Activated CD4-positive, alpha-beta T cell treated with anti-CD3 and anti-CD28 coated beads, Interleukin-2, amount 10 ng/mL, durations not matched to agents 24 days and 14 days (primary cell): ENCODE measurements at regions not wholly inside any gene's neighbourhood (a gene's known extent, or its start where the extent isn't known, plus 50 kb on each side); places are given as distances from the start of the nearest gene placed in this dataset.

Experiments used
- DNase-seq: peaks from one replicate; pipeline ENCODE4 v3.0.0; 2022
- H3K27ac Mint-ChIP-seq: one replicate; pipeline ENCODE4 v1.8.0; 2022; ENCODE audit warnings: mild to moderate bottlenecking, mixed read lengths
- H3K27me3 Mint-ChIP-seq: one replicate; pipeline ENCODE4 v1.8.0; 2022; ENCODE audit warnings: mixed read lengths
- H3K36me3 Mint-ChIP-seq: one replicate; pipeline ENCODE4 v1.8.0; 2022; ENCODE audit warnings: low read depth, mild to moderate bottlenecking, mixed read lengths
- H3K4me1 Mint-ChIP-seq: one replicate; pipeline ENCODE4 v1.8.0; 2021; ENCODE audit warnings: mixed read lengths
- H3K4me3 Mint-ChIP-seq: one replicate; pipeline ENCODE4 v1.8.0; 2022; ENCODE audit warnings: mild to moderate bottlenecking, moderate library complexity, mixed read lengths
- H3K9me3 Mint-ChIP-seq: one replicate; pipeline ENCODE4 v1.8.0; 2021; ENCODE audit warnings: mixed read lengths
- intact Hi-C: fragments of 100-400 bp; cut with micrococcal nuclease; formaldehyde crosslinking; loops from one replicate; pipeline ENCODE4 v1.15.1; 2023

DNA sequence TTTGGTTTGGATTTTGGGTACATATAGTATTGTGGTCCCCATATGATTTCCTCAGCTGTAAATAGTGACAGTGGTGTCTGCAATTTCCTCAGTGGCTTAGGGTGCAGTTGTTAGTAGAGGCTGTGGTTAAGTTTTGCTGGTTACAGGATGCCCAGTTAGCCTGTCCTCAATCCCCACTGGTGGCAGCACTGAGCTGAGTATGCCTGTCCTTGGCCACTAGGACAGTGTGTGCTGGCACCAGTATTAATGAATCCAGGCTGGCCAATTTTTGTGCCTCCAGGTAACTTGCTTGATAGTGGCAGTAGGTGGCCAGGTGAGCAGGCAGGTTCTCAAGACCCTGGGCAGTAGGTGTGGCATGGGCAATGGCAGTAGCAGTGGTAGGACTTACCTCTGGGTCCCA, 973.1 kb downstream of the TMEM182 start:
- peaks cover 12% of the 10 kb centered on the region for H3K9me3 Mint-ChIP-seq
- no peak overlapping the region for H3K27ac Mint-ChIP-seq
- no peaks in the 10 kb centered on the region for H3K36me3 Mint-ChIP-seq

DNA sequence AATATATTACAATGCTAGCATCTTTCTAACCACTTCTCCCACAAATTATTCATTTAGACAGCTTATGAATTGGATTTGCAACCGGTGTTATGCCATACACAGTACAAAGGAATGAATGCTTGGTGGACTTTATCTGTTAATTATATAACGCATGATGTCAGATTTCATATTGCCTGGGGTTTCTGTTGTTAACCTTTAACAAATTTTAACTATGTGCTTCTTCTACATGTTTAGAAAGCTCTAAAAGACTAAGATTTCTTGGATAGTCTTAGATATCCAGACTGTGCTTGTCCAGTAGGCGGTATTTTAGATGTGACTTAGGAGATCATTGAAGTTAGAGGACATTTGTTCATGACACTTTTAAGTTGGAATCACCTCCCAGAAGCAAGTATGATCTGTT, 976.3 kb downstream of the TMEM182 start:
- Mint-ChIP-seq H3K4me1 (no peaks in the 10 kb centered on the region), H3K36me3 (no peaks in the 10 kb centered on the region), H3K27ac (no peak overlapping the region), H3K9me3 (peaks cover 10% of the 10 kb centered on the region), H3K4me3 (no peak overlapping the region), H3K27me3 (no peaks in the 10 kb centered on the region)
- intact Hi-C loops: no loop called here
- DNase-seq: no peak

More for the DNA sequence above, 973.1 kb downstream of the TMEM182 start:
- no peak overlapping the region for H3K4me3 Mint-ChIP-seq
- no peaks in the 10 kb centered on the region for H3K27me3 Mint-ChIP-seq
- DNase-seq: no peak
- no peaks in the 10 kb centered on the region for H3K4me1 Mint-ChIP-seq
- intact Hi-C loops: no loop called here

DNA sequence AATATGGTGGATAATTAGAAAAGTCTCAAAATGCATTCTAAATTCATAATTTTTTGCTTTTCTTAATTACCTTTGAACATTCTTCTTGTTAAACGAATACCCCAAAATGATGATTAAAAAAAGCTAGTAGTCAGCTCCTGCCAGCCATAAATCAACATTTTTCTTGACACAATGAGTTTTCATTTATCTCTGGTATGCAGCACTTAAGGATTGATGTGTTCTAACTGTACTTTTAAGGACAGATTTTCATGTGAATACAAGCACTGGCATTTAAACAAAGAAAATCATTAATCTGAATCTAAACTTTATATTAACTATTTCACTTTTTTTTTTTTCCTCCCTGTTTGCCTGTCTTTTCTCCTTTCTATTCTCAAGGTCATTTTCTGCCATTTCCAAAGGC, 976.8 kb downstream of the TMEM182 start:
- Mint-ChIP-seq H3K36me3 (no peaks in the 10 kb centered on the region), H3K27me3 (no peaks in the 10 kb centered on the region), H3K9me3 (peaks cover 8% of the 10 kb centered on the region), H3K4me1 (no peaks in the 10 kb centered on the region), H3K27ac (no peak overlapping the region), H3K4me3 (no peak overlapping the region)
- no peak for DNase-seq
- intact Hi-C loops: no loop called here

DNA sequence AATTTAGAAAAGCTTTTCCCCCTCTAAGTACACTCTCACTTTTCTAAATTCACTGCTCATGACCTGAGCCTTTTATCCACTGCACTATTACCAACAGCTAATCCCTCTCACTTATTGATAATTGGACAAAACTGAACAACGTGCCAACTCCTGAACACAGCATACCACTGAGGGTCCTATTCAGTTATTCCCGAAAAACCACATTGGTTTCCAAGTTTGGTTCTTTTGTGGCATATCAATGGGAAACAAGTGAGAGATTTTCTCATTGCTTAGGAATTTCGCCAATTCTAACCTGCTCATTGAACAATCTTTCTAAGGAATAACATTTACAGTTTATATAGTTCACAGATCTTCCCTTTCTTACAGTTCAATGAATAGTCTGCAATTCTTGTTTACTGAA, 977.4 kb downstream of the TMEM182 start:
- intact Hi-C loops: no loop called here
- Mint-ChIP-seq H3K36me3 (no peaks in the 10 kb centered on the region), H3K9me3 (peaks cover 4% of the 10 kb centered on the region), H3K4me3 (no peak overlapping the region), H3K27ac (no peak overlapping the region), H3K4me1 (no peaks in the 10 kb centered on the region), H3K27me3 (no peaks in the 10 kb centered on the region)
- DNase-seq: no peak

DNA sequence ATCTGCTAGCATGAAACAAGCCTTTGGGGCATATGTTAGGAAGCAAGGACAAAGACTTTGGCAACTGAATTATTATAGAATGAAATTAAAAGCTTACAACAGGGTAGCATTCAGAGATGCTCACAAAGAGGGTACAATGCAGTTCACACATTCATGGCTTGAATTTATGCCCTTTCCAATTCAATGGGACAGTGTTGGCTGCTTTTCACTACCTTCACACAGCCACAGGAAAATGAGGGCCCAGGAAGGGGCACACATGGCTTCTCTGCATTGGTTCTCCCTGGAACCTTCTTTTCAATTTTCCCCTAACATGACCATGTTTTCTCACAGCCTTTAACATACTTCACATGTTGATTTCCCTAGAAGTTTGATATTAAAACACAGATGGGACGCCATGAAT, 978.1 kb downstream of the TMEM182 start:
- Mint-ChIP-seq H3K27ac (no peak overlapping the region), H3K27me3 (no peaks in the 10 kb centered on the region), H3K4me1 (no peaks in the 10 kb centered on the region), H3K9me3 (no peaks in the 10 kb centered on the region), H3K4me3 (no peak overlapping the region), H3K36me3 (no peaks in the 10 kb centered on the region)
- DNase-seq: no peak
- intact Hi-C loops: no loop called here

GRCh38 chr2:103740631-103741030, 978.8 kb downstream of the TMEM182 start:
- no peak for DNase-seq
- H3K36me3 Mint-ChIP-seq: no peaks in the 10 kb centered on the region
- intact Hi-C loops: no loop called here
- H3K27ac Mint-ChIP-seq: no peak overlapping the region
- no peaks in the 10 kb centered on the region for H3K4me1 Mint-ChIP-seq
- H3K27me3 Mint-ChIP-seq: no peaks in the 10 kb centered on the region
- H3K4me3 Mint-ChIP-seq: no peak overlapping the region
- H3K9me3 Mint-ChIP-seq: no peaks in the 10 kb centered on the region

- Mint-ChIP-seq H3K9me3 (no peaks in the 10 kb centered on the region), H3K4me1 (no peaks in the 10 kb centered on the region), H3K27ac (no peak overlapping the region), H3K4me3 (no peak overlapping the region), H3K27me3 (no peaks in the 10 kb centered on the region), H3K36me3 (no peaks in the 10 kb centered on the region)
- intact Hi-C loops: no loop called here
- no peak for DNase-seq
These were observed 981.4 kb downstream of the TMEM182 start for GRCh38 chr2:103743195-103743594.

DNA sequence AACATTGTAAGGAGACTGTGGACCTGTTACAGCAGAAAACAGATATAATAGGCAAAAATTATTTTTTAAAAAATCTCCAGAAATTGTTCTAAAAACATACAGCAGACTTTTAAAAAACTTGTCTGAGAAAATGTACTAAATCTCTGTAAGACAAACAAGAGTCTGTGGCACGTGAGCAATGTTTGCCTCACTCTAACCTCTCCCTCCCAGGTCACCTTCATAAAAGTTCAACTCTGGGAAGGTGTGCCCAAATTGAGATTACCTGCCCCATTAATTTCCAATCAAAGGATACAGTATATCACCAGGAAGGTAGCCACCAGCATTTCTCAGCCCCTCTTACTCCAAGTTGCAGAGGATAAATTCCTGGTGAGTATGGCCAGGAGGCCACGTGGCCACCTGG, 992.7 kb downstream of the TMEM182 start:
- DNase-seq: no peak
- Mint-ChIP-seq H3K9me3 (peaks cover 3% of the 10 kb centered on the region), H3K4me3 (no peak overlapping the region), H3K36me3 (no peaks in the 10 kb centered on the region), H3K27ac (no peak overlapping the region), H3K27me3 (no peaks in the 10 kb centered on the region), H3K4me1 (no peaks in the 10 kb centered on the region)
- intact Hi-C loops: no loop called here

DNA sequence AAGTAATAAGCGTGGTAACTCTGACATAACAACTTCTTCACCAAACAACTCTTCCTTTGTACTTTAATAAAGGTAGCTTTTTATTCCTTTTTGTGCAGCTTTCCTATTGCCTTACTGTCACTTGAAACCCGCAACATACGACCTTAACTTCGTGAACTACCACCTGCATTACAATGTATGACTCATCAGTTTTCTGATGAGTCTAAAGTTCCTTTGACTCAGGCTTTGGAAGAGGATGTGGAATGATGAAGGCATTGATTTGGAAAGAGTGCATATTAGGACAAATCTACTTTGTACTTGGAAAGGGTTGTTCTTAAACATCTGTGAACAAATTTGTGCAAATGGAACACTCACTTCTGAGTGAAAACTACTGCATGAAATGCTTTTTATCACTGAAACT, 1012.1 kb downstream of the TMEM182 start:
- Mint-ChIP-seq H3K27ac (no peak overlapping the region), H3K9me3 (peaks cover 3% of the 10 kb centered on the region), H3K36me3 (no peaks in the 10 kb centered on the region), H3K4me3 (no peak overlapping the region), H3K27me3 (no peaks in the 10 kb centered on the region), H3K4me1 (no peaks in the 10 kb centered on the region)
- DNase-seq: no peak
- intact Hi-C loops: no loop called here

GRCh38 chr2:103780088-103780702, 1018.4 kb downstream of the TMEM182 start:
- Mint-ChIP-seq H3K27me3 (no peaks in the 10 kb centered on the region), H3K4me3 (no peak overlapping the region), H3K4me1 (no peaks in the 10 kb centered on the region), H3K36me3 (no peaks in the 10 kb centered on the region), H3K9me3 (no peaks in the 10 kb centered on the region), H3K27ac (no peak overlapping the region)
- no peak for DNase-seq
- intact Hi-C loops: no loop called here

GRCh38 chr2:103781313-103781712, 1019.5 kb downstream of the TMEM182 start:
- Mint-ChIP-seq H3K9me3 (no peaks in the 10 kb centered on the region), H3K4me1 (no peaks in the 10 kb centered on the region), H3K27me3 (no peaks in the 10 kb centered on the region), H3K36me3 (no peaks in the 10 kb centered on the region), H3K27ac (no peak overlapping the region), H3K4me3 (no peak overlapping the region)
- no peak for DNase-seq
- intact Hi-C loops: no loop called here

DNA sequence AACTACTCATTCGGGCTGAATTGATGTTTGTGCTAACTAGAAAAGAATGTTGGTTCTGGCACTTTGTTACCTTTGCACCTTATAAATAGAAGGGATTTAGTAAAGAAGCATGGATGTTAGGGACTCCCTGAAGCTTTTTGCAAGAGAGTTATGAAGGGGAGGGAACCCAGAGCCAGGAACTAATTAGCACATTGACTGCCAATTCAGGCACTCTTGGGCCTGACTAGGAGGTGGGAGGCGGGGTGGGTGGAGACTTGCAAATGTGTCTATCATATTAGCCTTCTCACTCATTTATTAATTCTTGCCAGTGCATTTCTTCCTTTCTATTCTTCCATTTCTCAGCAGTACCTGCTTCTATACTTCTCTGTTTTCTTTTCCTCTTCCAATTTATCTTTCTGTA, 1022.4 kb downstream of the TMEM182 start:
- intact Hi-C loops: no loop called here
- no peak for DNase-seq
- Mint-ChIP-seq H3K9me3 (no peaks in the 10 kb centered on the region), H3K27me3 (no peaks in the 10 kb centered on the region), H3K4me1 (no peaks in the 10 kb centered on the region), H3K4me3 (no peak overlapping the region), H3K36me3 (no peaks in the 10 kb centered on the region), H3K27ac (no peak overlapping the region)

DNA sequence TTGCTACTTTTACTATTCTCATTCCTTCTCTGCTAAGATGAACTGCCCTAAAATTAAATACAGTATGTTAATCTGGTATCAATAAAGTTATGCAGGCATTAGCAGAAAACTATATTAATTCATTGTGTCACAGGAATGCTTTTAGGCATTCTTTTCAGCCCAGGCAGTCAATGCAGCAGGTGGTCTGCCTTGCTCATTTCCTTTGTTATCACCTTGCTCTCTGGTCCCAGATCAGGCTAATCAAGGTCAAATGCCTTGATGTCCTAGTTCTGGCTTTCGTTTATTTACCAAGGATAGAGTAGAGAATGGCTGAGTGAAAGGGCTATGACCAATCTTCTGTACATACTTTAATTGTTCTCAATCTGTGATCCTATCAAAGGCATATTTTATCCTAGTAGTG, 1023.6 kb downstream of the TMEM182 start:
- Mint-ChIP-seq H3K4me1 (no peaks in the 10 kb centered on the region), H3K27me3 (no peaks in the 10 kb centered on the region), H3K36me3 (no peaks in the 10 kb centered on the region), H3K9me3 (no peaks in the 10 kb centered on the region), H3K4me3 (no peak overlapping the region), H3K27ac (no peak overlapping the region)
- no peak for DNase-seq
- intact Hi-C loops: no loop called here

DNA sequence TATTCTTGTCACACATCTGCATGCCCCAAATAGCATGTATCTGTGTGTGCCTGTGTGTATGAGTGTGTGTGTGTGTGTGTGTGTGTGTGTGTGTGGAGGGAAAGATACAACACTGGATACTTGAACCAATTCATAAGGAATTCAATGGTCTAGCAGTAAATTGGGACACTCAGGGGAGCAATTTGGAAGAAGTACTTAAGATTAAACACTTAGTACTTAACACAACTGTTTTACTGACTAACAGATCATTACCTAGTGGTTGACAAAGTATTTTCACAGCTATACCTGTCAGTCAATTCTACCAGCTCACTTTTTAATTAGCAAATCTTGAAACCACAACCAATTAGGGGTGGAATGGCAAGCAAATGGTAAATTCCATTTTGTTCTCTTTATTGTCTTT, 1024.1 kb downstream of the TMEM182 start:
- Mint-ChIP-seq H3K27me3 (no peaks in the 10 kb centered on the region), H3K4me1 (no peaks in the 10 kb centered on the region), H3K36me3 (no peaks in the 10 kb centered on the region), H3K4me3 (no peak overlapping the region), H3K9me3 (no peaks in the 10 kb centered on the region), H3K27ac (no peak overlapping the region)
- no peak for DNase-seq
- intact Hi-C loops: no loop called here

DNA sequence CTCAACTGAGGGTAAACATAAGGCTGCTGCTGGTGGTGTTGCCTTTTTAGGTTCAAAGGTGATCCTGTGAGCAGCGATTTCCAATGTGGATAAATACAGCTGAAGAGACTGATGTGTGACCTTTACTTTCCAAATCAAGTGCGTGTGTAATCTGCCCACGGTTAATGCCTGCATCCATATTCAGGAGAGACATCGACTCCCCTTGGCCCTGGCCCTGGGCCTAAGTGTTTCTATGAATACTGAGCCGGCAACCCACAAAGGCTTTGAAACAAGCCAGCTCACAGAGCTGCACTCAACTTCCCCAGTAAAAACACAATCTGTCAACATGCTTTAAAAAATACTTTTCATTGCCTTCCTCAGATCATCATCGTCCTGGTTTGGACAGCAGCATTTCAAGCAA, 1026.6 kb downstream of the TMEM182 start:
- Mint-ChIP-seq H3K9me3 (no peaks in the 10 kb centered on the region), H3K4me1 (no peaks in the 10 kb centered on the region), H3K36me3 (no peaks in the 10 kb centered on the region), H3K27me3 (no peaks in the 10 kb centered on the region), H3K27ac (no peak overlapping the region), H3K4me3 (no peak overlapping the region)
- intact Hi-C loops: no loop called here
- no peak for DNase-seq
